ENCODE measurements at regions not wholly inside any gene's neighbourhood (a gene's known extent, or its start where the extent isn't known, plus 50 kb on each side); places are given as distances from the start of the nearest gene placed in this dataset.
"Not testable (repeated sequence)": the region's sequence is repeated elsewhere in the genome, so short reads cannot be mapped to it uniquely, and the experiment has no call there.

DNA sequence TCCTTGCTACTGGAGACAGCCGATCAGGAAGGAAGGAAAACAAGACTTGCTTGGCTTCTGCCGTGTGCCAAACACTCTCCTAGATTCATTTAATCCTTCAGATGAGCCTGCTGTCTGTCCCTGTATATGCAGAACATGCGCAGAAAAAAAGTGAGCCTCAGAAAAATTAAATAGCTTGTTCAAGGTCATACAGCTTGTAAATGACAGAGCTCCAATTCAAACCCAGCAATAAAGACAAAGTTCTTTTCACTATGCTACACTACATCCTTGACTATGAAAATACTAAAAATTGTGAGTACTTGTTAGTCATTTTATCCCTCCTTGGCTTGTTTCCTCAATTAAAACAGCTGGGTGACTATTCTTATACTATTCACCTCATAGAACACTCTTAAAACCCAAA lies 121.4 kb downstream of the KCNRG start:
- intact Hi-C loops (cut with DNase I; ENCODE audit: low total_unique reads) = no loop called here
- H3K27me3 ChIP-seq = peaks cover 5 to 27% (median 21%) of the 10 kb centered on the region in 3 donors
- TF ChIP-seq POLR2A (IDR thresholded peaks at IDR 0.05) (no peak), EP300 (IDR thresholded peaks at IDR 0.05) (no peak), POLR2AphosphoS5 (IDR thresholded peaks at IDR 0.05) (no peak), CTCF (IDR thresholded peaks at IDR 0.05) (no peak)
- 78 to 92% (median 86%) methylated on average over 3 of the region's 3 CpGs for WGBS, 5 donors
- H3K9me3 ChIP-seq = no peaks in the 10 kb centered on the region
- no peak overlapping the region for H3K4me3 ChIP-seq
- H3K27ac ChIP-seq = no peak overlapping the region
- DNase-seq = no peak
- peaks cover 0 to 13% (median 4%) of the 10 kb centered on the region in 4 donors for H3K4me1 ChIP-seq
- H3K36me3 ChIP-seq = no peaks in the 10 kb centered on the region

GRCh38 chr13:50139435-50139934 lies 124.2 kb downstream of the KCNRG start:
- H3K36me3 ChIP-seq; H3K9me3 ChIP-seq; DNase-seq; intact Hi-C loops (cut with DNase I; ENCODE audit: low total_unique reads); H3K27me3 ChIP-seq; H3K4me3 ChIP-seq; H3K27ac ChIP-seq; H3K4me1 ChIP-seq: not testable (repeated sequence)
- 84 to 97% (median 94%) methylated on average over 4 of the region's 4 CpGs for WGBS, 5 donors

GRCh38 chr13:50140153-50140552 lies 124.9 kb downstream of the KCNRG start:
- H3K4me3 ChIP-seq = no peak overlapping the region
- H3K9me3 ChIP-seq = no peaks in the 10 kb centered on the region
- 67 to 82% (median 71%) methylated on average over 2 of the region's 2 CpGs for WGBS, 5 donors
- no peaks in the 10 kb centered on the region for H3K36me3 ChIP-seq
- TF ChIP-seq EP300 (IDR thresholded peaks at IDR 0.05) (no peak), POLR2A (IDR thresholded peaks at IDR 0.05) (no peak), POLR2AphosphoS5 (IDR thresholded peaks at IDR 0.05) (no peak), CTCF (IDR thresholded peaks at IDR 0.05) (no peak)
- H3K4me1 ChIP-seq = no peaks in the 10 kb centered on the region
- no peak overlapping the region for H3K27ac ChIP-seq
- intact Hi-C loops (cut with DNase I; ENCODE audit: low total_unique reads) = no loop called here
- H3K27me3 ChIP-seq = no peaks in the 10 kb centered on the region
- no peak for DNase-seq

DNA sequence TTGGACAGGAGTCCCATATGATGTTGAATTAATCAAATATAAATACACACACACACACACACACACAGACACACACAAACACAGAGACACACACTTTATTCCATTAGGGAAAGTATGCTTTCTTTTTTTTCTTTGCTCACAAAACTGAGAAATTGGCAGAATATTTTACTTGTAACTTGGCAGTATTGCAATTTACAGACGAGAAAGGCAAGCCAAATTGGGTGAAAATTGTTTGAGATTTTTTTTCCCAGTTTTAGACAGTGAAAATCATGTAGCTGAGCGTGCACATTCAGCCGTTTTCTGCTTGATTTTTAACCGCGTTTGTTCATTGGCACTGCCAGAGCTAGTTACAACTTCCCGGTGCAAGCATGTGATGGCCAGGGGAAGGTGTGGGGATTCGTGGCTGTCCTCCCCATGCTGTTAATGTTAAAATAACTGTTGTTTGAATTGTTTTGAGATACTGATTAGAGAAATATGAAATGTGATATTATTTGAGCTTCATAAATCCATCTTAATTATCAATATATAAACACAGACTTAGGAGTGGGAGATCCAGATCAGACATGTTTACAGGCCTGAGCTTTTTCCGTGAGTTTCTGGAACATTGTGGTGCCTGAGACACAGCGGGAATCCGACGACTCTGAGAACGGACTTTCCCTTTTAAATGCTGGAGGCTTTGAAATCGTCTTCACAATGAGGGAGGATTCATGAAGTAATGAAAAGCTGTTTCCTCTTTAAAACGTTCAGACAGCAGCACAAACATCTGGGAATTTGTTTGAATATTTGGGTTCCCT lies 125.5 kb downstream of the KCNRG start:
- no peak overlapping the region for H3K4me3 ChIP-seq
- no peak overlapping the region for H3K27ac ChIP-seq
- no peak for DNase-seq
- no peaks in the 10 kb centered on the region for H3K4me1 ChIP-seq
- H3K9me3 ChIP-seq = no peaks in the 10 kb centered on the region
- WGBS, 5 donors = 54 to 68% (median 59%) methylated on average over 14 of the region's 14 CpGs
- no peaks in the 10 kb centered on the region for H3K36me3 ChIP-seq
- intact Hi-C loops (cut with DNase I; ENCODE audit: low total_unique reads) = no loop called here
- TF ChIP-seq POLR2A (IDR thresholded peaks at IDR 0.05) (no peak), EP300 (IDR thresholded peaks at IDR 0.05) (no peak), CTCF (IDR thresholded peaks at IDR 0.05) (no peak), POLR2AphosphoS5 (IDR thresholded peaks at IDR 0.05) (no peak)
- H3K27me3 ChIP-seq = no peaks in the 10 kb centered on the region

GRCh38 chr13:50141375-50141975 lies 126.2 kb downstream of the KCNRG start:
- TF ChIP-seq POLR2A (IDR thresholded peaks at IDR 0.05) (no peak), CTCF (IDR thresholded peaks at IDR 0.05) (no peak), POLR2AphosphoS5 (IDR thresholded peaks at IDR 0.05) (no peak), EP300 (IDR thresholded peaks at IDR 0.05) (no peak)
- intact Hi-C loops (cut with DNase I; ENCODE audit: low total_unique reads) = no loop called here
- 87 to 100% (median 95%) methylated on average over 2 of the region's 2 CpGs for WGBS, 5 donors
- DNase-seq = no peak
- H3K36me3 ChIP-seq = no peaks in the 10 kb centered on the region
- H3K27me3 ChIP-seq = no peaks in the 10 kb centered on the region
- no peaks in the 10 kb centered on the region for H3K4me1 ChIP-seq
- H3K9me3 ChIP-seq = no peaks in the 10 kb centered on the region
- H3K27ac ChIP-seq = no peak overlapping the region
- H3K4me3 ChIP-seq = no peak overlapping the region
